Stimulated activated CD4-positive, alpha-beta T cell treated with anti-CD3 and anti-CD28 coated beads, Interleukin-15, amount 100 ng/mL, for 48 hours (primary cell): ENCODE measurements at regions not wholly inside any gene's neighbourhood (a gene's known extent, or its start where the extent isn't known, plus 50 kb on each side); places are given as distances from the start of the nearest gene placed in this dataset.

Experiments used
- DNase-seq, 2 donors: peaks; one replicate each; pipeline ENCODE4 v3.0.0-alpha.2; 2020; ENCODE audit warnings: low read depth in 2 of 2

GRCh38 chr1:57925226-57925625 is 501.4 kb upstream of the DAB1 start:
- no peak for DNase-seq

- DNase-seq = no peak
Measured at GRCh38 chr1:57922130-57922529, 498.3 kb upstream of the DAB1 start.

GRCh38 chr1:57916041-57916440 is 492.2 kb upstream of the DAB1 start:
- no peak for DNase-seq

- DNase-seq = no peak
Measured at GRCh38 chr1:57911427-57911826, 487.6 kb upstream of the DAB1 start.

GRCh38 chr1:57910782-57911181 is 486.9 kb upstream of the DAB1 start:
- no peak for DNase-seq

- no peak for DNase-seq
Measured at GRCh38 chr1:57910305-57910704, 486.4 kb upstream of the DAB1 start.

GRCh38 chr1:57908147-57908890 is 484.5 kb upstream of the DAB1 start:
- DNase-seq = no peak

GRCh38 chr1:57901208-57901919 is 477.5 kb upstream of the DAB1 start:
- no peak for DNase-seq

- DNase-seq = no peak
Measured at GRCh38 chr1:57898531-57898930, 474.7 kb upstream of the DAB1 start.

GRCh38 chr1:57897581-57897980 is 473.7 kb upstream of the DAB1 start:
- no peak for DNase-seq

GRCh38 chr1:57894315-57894714 is 470.5 kb upstream of the DAB1 start:
- no peak for DNase-seq

- no peak for DNase-seq
Measured at GRCh38 chr1:57889676-57890320, 465.9 kb upstream of the DAB1 start.

GRCh38 chr1:57887964-57888491 is 464.2 kb upstream of the DAB1 start:
- DNase-seq = no peak

- DNase-seq = no peak
Measured at GRCh38 chr1:57886376-57886775, 462.5 kb upstream of the DAB1 start.

- DNase-seq = no peak
Measured at GRCh38 chr1:57883642-57883995, 459.8 kb upstream of the DAB1 start.

- DNase-seq = no peak
Measured at GRCh38 chr1:57882934-57883641, 459.2 kb upstream of the DAB1 start.

GRCh38 chr1:57882072-57882471 is 458.2 kb upstream of the DAB1 start:
- no peak for DNase-seq

GRCh38 chr1:57881639-57882038 is 457.8 kb upstream of the DAB1 start:
- no peak for DNase-seq

- DNase-seq = no peak
Measured at GRCh38 chr1:57879700-57880099, 455.8 kb upstream of the DAB1 start.

GRCh38 chr1:57874418-57874877 is 450.6 kb upstream of the DAB1 start:
- no peak for DNase-seq

- no peak for DNase-seq
Measured at GRCh38 chr1:57872913-57873312, 449.1 kb upstream of the DAB1 start.

GRCh38 chr1:57868908-57869307 is 445.0 kb upstream of the DAB1 start:
- no peak for DNase-seq
